ENCODE measurements at regions not wholly inside any gene's neighbourhood (a gene's known extent, or its start where the extent isn't known, plus 50 kb on each side); places are given as distances from the start of the nearest gene placed in this dataset.

DNA sequence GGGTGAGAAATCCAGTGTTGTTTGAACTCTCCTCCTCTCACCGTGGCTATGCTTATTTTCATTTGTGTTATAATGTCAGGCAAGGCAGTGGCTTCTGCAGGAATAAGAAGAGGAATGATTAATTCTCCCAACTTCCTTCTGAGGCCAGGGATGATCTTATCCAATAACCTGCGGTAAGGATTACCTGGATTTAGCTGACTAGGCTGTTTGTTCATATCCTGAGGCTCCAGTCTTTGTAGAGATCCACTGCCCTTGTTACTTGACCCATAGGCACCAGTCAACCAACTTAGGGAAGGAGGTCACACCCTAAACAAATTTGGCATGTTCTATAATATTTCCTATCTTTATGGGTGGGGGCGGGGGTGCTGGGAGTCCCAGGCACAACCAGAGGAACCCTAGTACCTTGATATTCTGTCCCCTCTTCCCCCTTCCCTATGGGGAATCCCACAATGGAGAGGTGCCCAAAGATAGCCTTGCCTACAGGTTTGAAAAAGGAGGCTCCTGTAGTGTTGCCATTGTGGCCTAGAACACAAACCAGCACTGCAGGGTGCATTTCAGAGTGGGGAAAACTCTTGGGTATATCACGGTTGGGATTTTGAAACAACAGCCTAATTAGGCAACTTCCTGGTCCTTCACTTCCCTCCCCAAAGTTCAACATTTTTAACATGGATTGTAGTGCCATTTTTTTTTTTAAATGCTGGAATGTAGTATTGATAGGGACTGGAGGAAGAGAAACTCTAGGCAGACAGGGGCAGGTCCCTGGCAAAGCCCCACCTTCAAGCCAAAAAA is 977.5 kb upstream of the SPRY2 start:
- no peaks in the 10 kb centered on the region for H3K9me3 ChIP-seq
- no peak for TF ChIP-seq CTCF (IDR thresholded peaks at IDR 0.05)
- TF ChIP-seq POLR2A (IDR thresholded peaks at IDR 0.05) = no peak
- no peak overlapping the region for H3K27ac ChIP-seq
- no peaks in the 10 kb centered on the region for H3K27me3 ChIP-seq
- intact Hi-C loops (cut with DNase I; ENCODE audit: low total_unique reads) = no loop called here
- H3K36me3 ChIP-seq = no peaks in the 10 kb centered on the region
- no peaks in the 10 kb centered on the region for H3K4me1 ChIP-seq
- no peak overlapping the region for H3K4me3 ChIP-seq
- no peak for DNase-seq

- no peaks in the 10 kb centered on the region for H3K27me3 ChIP-seq
- intact Hi-C loops (cut with DNase I; ENCODE audit: low total_unique reads) = no loop called here
- H3K4me1 ChIP-seq = no peaks in the 10 kb centered on the region
- H3K27ac ChIP-seq = no peak overlapping the region
- no peak for DNase-seq
- no peaks in the 10 kb centered on the region for H3K9me3 ChIP-seq
- no peaks in the 10 kb centered on the region for H3K36me3 ChIP-seq
- no peak overlapping the region for H3K4me3 ChIP-seq
- TF ChIP-seq CTCF (IDR thresholded peaks at IDR 0.05) (no peak), POLR2A (IDR thresholded peaks at IDR 0.05) (no peak)
These were observed 973.5 kb upstream of the SPRY2 start for GRCh38 chr13:81314461-81314860.

DNA sequence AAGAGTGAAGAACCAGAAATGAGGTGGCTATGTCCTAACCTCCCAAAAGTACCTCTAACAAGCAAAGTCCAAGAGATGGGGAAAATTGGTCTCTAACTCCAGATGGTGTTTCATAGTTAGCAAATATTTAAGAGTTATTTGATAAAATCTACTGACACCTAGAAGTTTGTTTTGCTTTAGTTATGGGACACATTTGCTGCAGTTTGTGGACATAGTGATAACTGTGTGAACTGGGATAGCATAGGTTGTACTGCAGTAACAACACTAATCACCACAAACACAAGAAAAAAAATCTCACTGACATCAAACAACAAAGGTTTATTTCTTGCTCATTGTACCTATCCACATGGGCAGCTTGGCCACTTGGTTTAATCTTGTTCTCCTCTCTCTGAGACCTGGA is 965.0 kb upstream of the SPRY2 start:
- no peaks in the 10 kb centered on the region for H3K4me1 ChIP-seq
- TF ChIP-seq POLR2A (IDR thresholded peaks at IDR 0.05) = no peak
- no peak for TF ChIP-seq CTCF (IDR thresholded peaks at IDR 0.05)
- intact Hi-C loops (cut with DNase I; ENCODE audit: low total_unique reads) = no loop called here

GRCh38 chr13:81304121-81304659 is 963.3 kb upstream of the SPRY2 start:
- no peak for TF ChIP-seq CTCF (IDR thresholded peaks at IDR 0.05)
- no peak for TF ChIP-seq POLR2A (IDR thresholded peaks at IDR 0.05)
- DNase-seq = no peak
- Histone ChIP-seq H3K36me3 (no peaks in the 10 kb centered on the region), H3K4me3 (no peak overlapping the region), H3K9me3 (no peaks in the 10 kb centered on the region), H3K27me3 (no peaks in the 10 kb centered on the region), H3K4me1 (no peaks in the 10 kb centered on the region), H3K27ac (no peak overlapping the region)
- intact Hi-C loops (cut with DNase I; ENCODE audit: low total_unique reads) = no loop called here

More for the DNA sequence above, 965.0 kb upstream of the SPRY2 start:
- Histone ChIP-seq H3K27ac (no peak overlapping the region), H3K27me3 (no peaks in the 10 kb centered on the region), H3K36me3 (no peaks in the 10 kb centered on the region), H3K4me3 (no peak overlapping the region), H3K9me3 (no peaks in the 10 kb centered on the region)
- no peak for DNase-seq

GRCh38 chr13:81302677-81303076 is 961.8 kb upstream of the SPRY2 start:
- Histone ChIP-seq H3K27ac (no peak overlapping the region), H3K4me1 (no peaks in the 10 kb centered on the region), H3K4me3 (no peak overlapping the region), H3K27me3 (no peaks in the 10 kb centered on the region), H3K36me3 (no peaks in the 10 kb centered on the region), H3K9me3 (no peaks in the 10 kb centered on the region)
- DNase-seq = no peak
- intact Hi-C loops (cut with DNase I; ENCODE audit: low total_unique reads) = no loop called here
- no peak for TF ChIP-seq CTCF (IDR thresholded peaks at IDR 0.05)
- no peak for TF ChIP-seq POLR2A (IDR thresholded peaks at IDR 0.05)
